OCI-LY7 (cell line): ENCODE measurements at regions not wholly inside any gene's neighbourhood (a gene's known extent, or its start where the extent isn't known, plus 50 kb on each side); places are given as distances from the start of the nearest gene placed in this dataset.
"Not testable (repeated sequence)": the region's sequence is repeated elsewhere in the genome, so short reads cannot be mapped to it uniquely, and the experiment has no call there.

Experiments used
- BruUV-seq: library from RNA; stranded (reverse); fragments of 400-500 nt; replicated peaks from 2 replicates; lab custom pipeline; 2021; lab: Mats Ljungman, UMichigan
- CTCF ChIA-PET: fragments of 300-600 bp; sonication (Branson Sonifier 250); formaldehyde crosslinking; loops from one replicate; lab custom pipeline; 2022; ENCODE audit warnings: antibody characterized with exemption; ENCODE audit not compliant: unreplicated experiment; lab: Charles Lee
- POLR2A ChIA-PET: fragments of 300-600 bp; sonication (Branson Sonifier 250); formaldehyde crosslinking; loops from one replicate; lab custom pipeline; 2022; ENCODE audit warnings: antibody characterized with exemption; lab: Charles Lee
- DNase-seq: peaks from one replicate; pipeline ENCODE4 v3.0.0-alpha.2; 2015; ENCODE audit warnings: low spot score
- H2AFZ ChIP-seq: fragments of 200-600 bp; sonication (generic), shearing (Covaris generic); 2 replicates; pipeline ENCODE4 v1.6.1; 2014; ENCODE audit warnings: mild to moderate bottlenecking, antibody characterized with exemption, low read length, moderate library complexity
- H3K27ac ChIP-seq: fragments of 200-600 bp; sonication (generic); 2 replicates; pipeline ENCODE4 v1.5.1; 2014; ENCODE audit warnings: mixed run types, low read depth, mild to moderate bottlenecking, moderate library complexity, low read length, inconsistent platforms; ENCODE audit not compliant: poor library complexity, severe bottlenecking
- H3K36me3 ChIP-seq: fragments of 200-600 bp; sonication (generic); 2 replicates; pipeline ENCODE4 v1.6.1; 2014; ENCODE audit warnings: mild to moderate bottlenecking, antibody characterized with exemption, low read length, moderate library complexity, mixed read lengths; ENCODE audit not compliant: insufficient read depth
- H3K4me1 ChIP-seq: fragments of 200-600 bp; sonication (generic); 2 replicates; pipeline ENCODE4 v1.5.1; 2014; ENCODE audit warnings: mild to moderate bottlenecking, low read length; ENCODE audit not compliant: insufficient read depth, poor library complexity, severe bottlenecking
- H3K4me2 ChIP-seq: fragments of 200-600 bp; sonication (generic); 2 replicates; pipeline ENCODE4 v1.6.1; 2014; ENCODE audit warnings: mild to moderate bottlenecking, low read length
- H3K4me3 ChIP-seq: fragments of 200-600 bp; sonication (generic); 2 replicates; pipeline ENCODE4 v1.5.1; 2014; ENCODE audit warnings: mild to moderate bottlenecking, low read depth, low read length; ENCODE audit not compliant: poor library complexity, severe bottlenecking
- H3K79me2 ChIP-seq: fragments of 200-600 bp; sonication (generic); 2 replicates; pipeline ENCODE4 v1.6.1; 2016; ENCODE audit warnings: low read depth, mild to moderate bottlenecking, low read length, moderate library complexity, mixed read lengths; ENCODE audit not compliant: insufficient read depth
- H3K9me2 ChIP-seq: fragments of 200-600 bp; sonication (generic); 2 replicates; pipeline ENCODE4 v1.6.1; 2016; ENCODE audit warnings: mild to moderate bottlenecking, low read length, mixed read lengths; ENCODE audit not compliant: insufficient read depth
- H3K9me3 ChIP-seq: fragments of 200-600 bp; sonication (generic); 2 replicates; pipeline ENCODE4 v1.6.1; 2014; ENCODE audit warnings: mild to moderate bottlenecking, mixed run types, low read length, mixed read lengths
- H4K20me1 ChIP-seq: fragments of 200-600 bp; sonication (generic); 2 replicates; pipeline ENCODE4 v1.6.1; 2014; ENCODE audit warnings: mild to moderate bottlenecking, antibody characterized with exemption, low read length, moderate library complexity, mixed read lengths; ENCODE audit not compliant: insufficient read depth
- EZH2phosphoT487 ChIP-seq: fragments of 200-600 bp; sonication (generic); IDR thresholded peaks from 2 replicates; pipeline ENCODE4 v1.6.1; 2018; ENCODE audit warnings: low read depth, borderline replicate concordance, mild to moderate bottlenecking, mixed run types, antibody characterized with exemption, low read length, moderate library complexity, mixed read lengths
- intact Hi-C: fragments of 100-400 bp; cut with micrococcal nuclease; formaldehyde crosslinking; loops from one replicate; pipeline ENCODE4 v1.10.0; 2022; ENCODE audit not compliant: unreplicated experiment
- TF ChIP-seq, protein P1 (sequence below): fragments of 200-600 bp; sonication (generic); conservative IDR thresholded peaks from 2 replicates; pipeline ENCODE4 v1.5.1; 2014; ENCODE audit warnings: mild to moderate bottlenecking, antibody characterized with exemption, low read length, moderate library complexity, mixed read lengths

DNA sequence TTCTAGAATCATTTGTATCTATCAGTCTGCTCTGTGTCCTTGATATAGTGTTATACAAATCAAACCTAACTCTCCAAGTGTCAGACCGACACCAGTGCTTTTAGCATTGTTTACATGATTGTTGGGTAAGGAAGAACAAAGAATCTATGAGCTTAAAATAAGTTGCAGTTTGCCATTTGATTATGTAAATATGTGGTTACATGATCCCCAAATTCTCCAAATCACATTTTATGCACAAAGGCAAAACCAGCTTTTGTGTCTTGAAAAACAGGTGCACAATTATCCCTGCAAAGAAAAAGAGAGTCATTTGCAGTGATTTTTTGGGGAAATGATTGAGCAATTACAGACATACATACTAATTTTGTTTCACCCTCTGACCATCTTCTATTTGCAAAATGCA, 652.6 kb upstream of the CHAC2 start:
- intact Hi-C loops = no loop called here

DNA sequence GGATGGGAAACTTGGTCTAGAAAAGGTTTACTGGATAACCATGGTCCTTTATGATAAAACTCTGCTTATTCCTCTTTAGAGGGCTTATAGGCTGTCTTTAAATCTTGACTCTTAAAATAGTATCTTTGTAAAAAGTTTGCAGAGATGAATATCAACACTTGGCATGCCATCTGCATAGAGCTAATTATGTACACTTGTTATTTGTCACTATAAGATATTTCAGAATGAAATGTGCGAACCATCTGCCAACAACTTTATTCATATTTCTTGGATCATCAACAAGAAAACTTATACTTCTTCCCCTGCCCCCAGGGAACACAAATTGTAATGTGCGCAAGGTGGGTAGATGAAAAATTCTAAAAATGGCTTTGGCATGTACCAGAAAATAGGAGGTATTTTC, 653.0 kb upstream of the CHAC2 start:
- intact Hi-C loops = no loop called here
- CTCF ChIA-PET = no interaction called here

More for the DNA sequence above, 652.6 kb upstream of the CHAC2 start:
- Histone ChIP-seq H2AFZ (no peak overlapping the region), H3K4me3 (no peak overlapping the region), H3K4me2 (no peak overlapping the region), H3K9me3 (no peaks in the 10 kb centered on the region), H3K9me2 (no peaks in the 10 kb centered on the region), H3K79me2 (no peaks in the 10 kb centered on the region), H3K27ac (no peak overlapping the region), H3K36me3 (no peaks in the 10 kb centered on the region), H3K4me1 (no peaks in the 10 kb centered on the region), H4K20me1 (no peaks in the 10 kb centered on the region)
- DNase-seq = no peak
- ChIA-PET CTCF (no interaction called here), POLR2A (no interaction called here)
- TF ChIP-seq EZH2phosphoT487 = no peak
- TF ChIP-seq, protein P1, sequence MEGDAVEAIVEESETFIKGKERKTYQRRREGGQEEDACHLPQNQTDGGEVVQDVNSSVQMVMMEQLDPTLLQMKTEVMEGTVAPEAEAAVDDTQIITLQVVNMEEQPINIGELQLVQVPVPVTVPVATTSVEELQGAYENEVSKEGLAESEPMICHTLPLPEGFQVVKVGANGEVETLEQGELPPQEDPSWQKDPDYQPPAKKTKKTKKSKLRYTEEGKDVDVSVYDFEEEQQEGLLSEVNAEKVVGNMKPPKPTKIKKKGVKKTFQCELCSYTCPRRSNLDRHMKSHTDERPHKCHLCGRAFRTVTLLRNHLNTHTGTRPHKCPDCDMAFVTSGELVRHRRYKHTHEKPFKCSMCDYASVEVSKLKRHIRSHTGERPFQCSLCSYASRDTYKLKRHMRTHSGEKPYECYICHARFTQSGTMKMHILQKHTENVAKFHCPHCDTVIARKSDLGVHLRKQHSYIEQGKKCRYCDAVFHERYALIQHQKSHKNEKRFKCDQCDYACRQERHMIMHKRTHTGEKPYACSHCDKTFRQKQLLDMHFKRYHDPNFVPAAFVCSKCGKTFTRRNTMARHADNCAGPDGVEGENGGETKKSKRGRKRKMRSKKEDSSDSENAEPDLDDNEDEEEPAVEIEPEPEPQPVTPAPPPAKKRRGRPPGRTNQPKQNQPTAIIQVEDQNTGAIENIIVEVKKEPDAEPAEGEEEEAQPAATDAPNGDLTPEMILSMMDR = no peak
- no TSS peak for BruUV-seq

DNA sequence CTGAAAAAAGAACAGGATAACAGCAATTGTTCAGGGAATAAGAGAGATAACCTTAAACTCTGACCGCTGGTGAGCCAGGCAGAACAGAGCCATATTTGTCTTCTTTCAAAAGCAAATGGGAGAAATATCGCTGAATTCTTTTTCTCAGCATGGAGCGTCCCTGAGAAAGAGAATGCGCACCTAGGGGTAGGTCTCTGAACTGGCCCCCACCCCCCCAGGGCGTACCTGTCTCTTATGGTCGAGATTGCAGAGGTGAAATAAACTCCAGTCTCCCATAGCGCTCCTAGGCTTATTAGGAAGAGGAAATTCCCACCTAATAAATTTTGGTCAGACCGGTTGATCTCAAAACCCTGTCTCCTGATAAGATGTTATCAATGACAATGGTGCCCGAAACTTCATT, 655.2 kb upstream of the CHAC2 start:
- H3K79me2 ChIP-seq, POLR2A ChIA-PET, H2AFZ ChIP-seq, H3K4me3 ChIP-seq, H3K36me3 ChIP-seq, H3K4me2 ChIP-seq, H4K20me1 ChIP-seq, DNase-seq, BruUV-seq, H3K27ac ChIP-seq, CTCF ChIA-PET, intact Hi-C loops, H3K9me3 ChIP-seq, H3K9me2 ChIP-seq, H3K4me1 ChIP-seq: not testable (repeated sequence)

More for the DNA sequence above, 653.0 kb upstream of the CHAC2 start:
- POLR2A ChIA-PET = interaction anchor here (0.6 kb wide), 1 partner anchor 9 kb away, joined by 4 read pairs; no protein-coding TSS in a partner anchor
- no peaks in the 10 kb centered on the region for H3K9me2 ChIP-seq
- no TSS peak for BruUV-seq
- no peaks in the 10 kb centered on the region for H3K79me2 ChIP-seq
- TF ChIP-seq EZH2phosphoT487 = no peak
- TF ChIP-seq, protein P1 = no peak
- no peak for DNase-seq
- H4K20me1 ChIP-seq = no peaks in the 10 kb centered on the region
- no peaks in the 10 kb centered on the region for H3K36me3 ChIP-seq
- H2AFZ ChIP-seq = no peak overlapping the region
- no peak overlapping the region for H3K4me2 ChIP-seq
- H3K4me1 ChIP-seq = no peaks in the 10 kb centered on the region
- H3K27ac ChIP-seq = no peak overlapping the region
- H3K9me3 ChIP-seq = no peaks in the 10 kb centered on the region
- H3K4me3 ChIP-seq = no peak overlapping the region
